ENCODE measurements at regions not wholly inside any gene's neighbourhood (a gene's known extent, or its start where the extent isn't known, plus 50 kb on each side); places are given as distances from the start of the nearest gene placed in this dataset.

DNA sequence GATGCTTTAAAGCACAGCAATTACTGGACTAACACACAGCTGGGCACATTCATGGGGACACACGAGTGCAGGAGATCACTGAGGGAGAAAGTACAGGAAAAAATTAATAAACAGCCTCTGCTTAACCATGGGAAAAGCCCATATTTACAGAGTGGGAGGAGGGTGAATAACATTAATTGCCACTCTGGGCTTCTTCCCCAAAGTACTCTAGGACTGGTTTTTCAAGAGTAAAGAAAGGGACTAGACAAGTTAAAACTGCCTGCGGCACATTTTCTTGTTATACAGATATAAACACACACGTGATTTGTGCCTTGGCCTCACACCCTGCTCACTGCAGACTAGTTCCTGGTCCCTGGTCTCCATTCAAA, 179.7 kb upstream of the TET2 start:
- POLR2A ChIA-PET = no interaction called here

DNA sequence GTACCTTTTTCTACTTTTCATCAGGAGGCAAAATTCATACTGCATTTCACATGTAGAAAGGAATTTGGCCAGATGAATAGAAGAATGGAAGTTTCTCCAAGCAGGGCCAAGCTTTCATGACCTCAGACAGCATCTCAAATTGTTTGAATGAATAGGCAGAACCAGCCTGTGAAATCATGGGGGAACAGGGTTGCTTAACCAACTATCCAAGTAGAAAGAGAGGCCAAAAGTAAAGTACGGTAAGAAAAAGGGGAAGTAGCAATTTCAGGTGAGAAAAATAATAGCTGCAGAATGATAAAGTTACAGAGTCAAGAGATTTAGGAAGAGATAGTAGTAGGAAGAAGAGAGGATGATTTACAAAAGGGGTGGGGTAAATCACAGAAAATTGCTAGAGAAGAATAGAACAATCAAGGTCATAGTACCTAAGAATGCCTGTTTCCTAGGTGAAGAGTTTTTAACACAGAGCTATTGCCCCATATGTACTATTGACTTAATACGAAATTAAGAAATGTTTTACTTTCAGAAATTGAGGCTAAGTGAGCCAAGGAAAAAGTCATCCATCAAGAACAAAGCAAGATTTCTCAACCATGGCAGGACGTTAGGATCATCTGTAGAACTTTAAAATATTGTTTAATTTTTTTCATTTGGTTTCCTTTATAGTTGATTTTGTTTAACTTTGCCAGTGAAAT, 177.1 kb upstream of the TET2 start:
- Mint-ChIP-seq H3K27me3 (peaks cover 3% of the 10 kb centered on the region), H3K4me3 (no peak overlapping the region), H3K27ac (no peak overlapping the region), H3K9me3 (ENCODE audit: insufficient read depth) (no peaks in the 10 kb centered on the region), H3K4me1 (peaks cover 30% of the 10 kb centered on the region)
- CTCF ChIA-PET = no interaction called here
- Histone ChIP-seq H3K27me3 (replicated peaks in 1 of 4; ENCODE audit: control extremely low read depth in 1 of 4, control insufficient read depth in 3 of 4, insufficient read depth in 4 of 4, low read length in 3 of 4) (no peaks in the 10 kb centered on the region), H3K79me2 (ENCODE audit: control insufficient read depth, insufficient read depth, low read length) (no peaks in the 10 kb centered on the region), H4K20me1 (ENCODE audit: control insufficient read depth, insufficient read depth, low read length, poor library complexity, severe bottlenecking) (no peaks in the 10 kb centered on the region), H3K9me3 (ENCODE audit: control extremely low read depth in 1 of 3, control insufficient read depth in 2 of 3, insufficient read depth in 1 of 3, low read length in 2 of 3) (no peaks in the 10 kb centered on the region), H3K4me2 (replicated peaks; ENCODE audit: low read depth, low read length, poor library complexity, severe bottlenecking) (no peak overlapping the region), H3K4me3 (ENCODE audit: control extremely low read depth in 1 of 5, extremely low read depth in 1 of 5, insufficient read depth in 1 of 5, low read depth in 2 of 5, low read length in 4 of 5) (no peak overlapping the region), H3K27ac (ENCODE audit: low read length in 2 of 2) (no peak overlapping the region), H3K36me3 (replicated peaks in 1 of 2; ENCODE audit: control extremely low read depth in 1 of 2, control insufficient read depth in 1 of 2, extremely low read depth in 1 of 2, insufficient read depth in 2 of 2, low read length in 1 of 2) (no peaks in the 10 kb centered on the region), H3K4me1 (ENCODE audit: control insufficient read depth in 2 of 2, insufficient read depth in 2 of 2, low read length in 2 of 2) (peaks cover 7 to 14% of the 10 kb centered on the region in 2 donors), H3K9ac (ENCODE audit: low read length) (no peak overlapping the region), H2AFZ (ENCODE audit: insufficient read depth, low read depth, low read length, poor library complexity, severe bottlenecking) (no peak overlapping the region)
- POLR2A ChIA-PET = no interaction called here
- intact Hi-C loops (cut with micrococcal nuclease) = no loop called here
- ATAC-seq (ENCODE audit: low read depth) (no peak), DNase-seq (peak; percentile 33)
- WGBS (ENCODE audit: insufficient coverage) = 0% methylated on average over 1 of the region's 3 CpGs
- TF ChIP-seq EZH2 (IDR thresholded peaks at IDR 0.05; ENCODE audit: borderline replicate concordance, insufficient read depth, low read depth, low read length, poor library complexity, severe bottlenecking) = no peak
- TF ChIP-seq, protein P1, sequence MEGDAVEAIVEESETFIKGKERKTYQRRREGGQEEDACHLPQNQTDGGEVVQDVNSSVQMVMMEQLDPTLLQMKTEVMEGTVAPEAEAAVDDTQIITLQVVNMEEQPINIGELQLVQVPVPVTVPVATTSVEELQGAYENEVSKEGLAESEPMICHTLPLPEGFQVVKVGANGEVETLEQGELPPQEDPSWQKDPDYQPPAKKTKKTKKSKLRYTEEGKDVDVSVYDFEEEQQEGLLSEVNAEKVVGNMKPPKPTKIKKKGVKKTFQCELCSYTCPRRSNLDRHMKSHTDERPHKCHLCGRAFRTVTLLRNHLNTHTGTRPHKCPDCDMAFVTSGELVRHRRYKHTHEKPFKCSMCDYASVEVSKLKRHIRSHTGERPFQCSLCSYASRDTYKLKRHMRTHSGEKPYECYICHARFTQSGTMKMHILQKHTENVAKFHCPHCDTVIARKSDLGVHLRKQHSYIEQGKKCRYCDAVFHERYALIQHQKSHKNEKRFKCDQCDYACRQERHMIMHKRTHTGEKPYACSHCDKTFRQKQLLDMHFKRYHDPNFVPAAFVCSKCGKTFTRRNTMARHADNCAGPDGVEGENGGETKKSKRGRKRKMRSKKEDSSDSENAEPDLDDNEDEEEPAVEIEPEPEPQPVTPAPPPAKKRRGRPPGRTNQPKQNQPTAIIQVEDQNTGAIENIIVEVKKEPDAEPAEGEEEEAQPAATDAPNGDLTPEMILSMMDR (IDR thresholded peaks at IDR 0.05) = no peak

More for the DNA sequence above, 179.7 kb upstream of the TET2 start:
- H3K4me1 ChIP-seq (ENCODE audit: control insufficient read depth in 2 of 2, insufficient read depth in 2 of 2, low read length in 2 of 2) = peaks cover 7 to 14% of the 10 kb centered on the region in 2 donors
- intact Hi-C loops (cut with micrococcal nuclease) = no loop called here
- H3K9me3 ChIP-seq (ENCODE audit: control extremely low read depth in 1 of 3, control insufficient read depth in 2 of 3, insufficient read depth in 1 of 3, low read length in 2 of 3) = peaks cover 0 to 5% (median 0%) of the 10 kb centered on the region in 3 donors
- peak overlapping the region; percentile 84 for H3K27ac Mint-ChIP-seq
- peaks cover 4% of the 10 kb centered on the region for H3K9me3 Mint-ChIP-seq (ENCODE audit: insufficient read depth)
- peak; percentile 11 for DNase-seq
- H3K36me3 ChIP-seq (replicated peaks in 1 of 2; ENCODE audit: control extremely low read depth in 1 of 2, control insufficient read depth in 1 of 2, extremely low read depth in 1 of 2, insufficient read depth in 2 of 2, low read length in 1 of 2) = no peaks in the 10 kb centered on the region
- H3K4me1 Mint-ChIP-seq = peaks cover 29% of the 10 kb centered on the region
- H4K20me1 ChIP-seq (ENCODE audit: control insufficient read depth, insufficient read depth, low read length, poor library complexity, severe bottlenecking) = no peaks in the 10 kb centered on the region
- no peak for ATAC-seq (ENCODE audit: low read depth)
- peak overlapping the region in 1 of 2 donors; percentile 65 for H3K27ac ChIP-seq (ENCODE audit: low read length in 2 of 2)
- no peaks in the 10 kb centered on the region for H3K27me3 ChIP-seq (replicated peaks in 1 of 4; ENCODE audit: control extremely low read depth in 1 of 4, control insufficient read depth in 3 of 4, insufficient read depth in 4 of 4, low read length in 3 of 4)
- H3K4me3 ChIP-seq (ENCODE audit: control extremely low read depth in 1 of 5, extremely low read depth in 1 of 5, insufficient read depth in 1 of 5, low read depth in 2 of 5, low read length in 4 of 5) = peak overlapping the region in 2 of 5 experiments; percentile 20 to 44
- TF ChIP-seq, protein P1 (IDR thresholded peaks at IDR 0.05) = no peak
- TF ChIP-seq EZH2 (IDR thresholded peaks at IDR 0.05; ENCODE audit: borderline replicate concordance, insufficient read depth, low read depth, low read length, poor library complexity, severe bottlenecking) = no peak
- H3K9ac ChIP-seq (ENCODE audit: low read length) = peak overlapping the region; percentile 48
- H3K79me2 ChIP-seq (ENCODE audit: control insufficient read depth, insufficient read depth, low read length) = no peaks in the 10 kb centered on the region
- no CpG with 5 or more reads among the region's 3 CpGs for WGBS (ENCODE audit: insufficient coverage)
- peaks cover 5% of the 10 kb centered on the region for H3K27me3 Mint-ChIP-seq
- H2AFZ ChIP-seq (ENCODE audit: insufficient read depth, low read depth, low read length, poor library complexity, severe bottlenecking) = peak overlapping the region; percentile 73
- CTCF ChIA-PET = no interaction called here
- peak overlapping the region; percentile 58 for H3K4me2 ChIP-seq (replicated peaks; ENCODE audit: low read depth, low read length, poor library complexity, severe bottlenecking)
- peak overlapping the region; percentile 78 for H3K4me3 Mint-ChIP-seq
